ENCODE measurements at regions not wholly inside any gene's neighbourhood (a gene's known extent, or its start where the extent isn't known, plus 50 kb on each side); places are given as distances from the start of the nearest gene placed in this dataset.

GRCh38 chr4:125365731-125366130 is 51.0 kb downstream of the FAT4 start:
- TF ChIP-seq EZH2 (IDR thresholded peaks at IDR 0.05; ENCODE audit: insufficient read depth, poor library complexity, severe bottlenecking), result no peak
- no peak for TF ChIP-seq EZH2phosphoT487 (IDR thresholded peaks at IDR 0.05; ENCODE audit: insufficient read depth, low read depth)

All from GM23248 (cell line).